ENCODE measurements at regions not wholly inside any gene's neighbourhood (a gene's known extent, or its start where the extent isn't known, plus 50 kb on each side); places are given as distances from the start of the nearest gene placed in this dataset.

- no peak for ATAC-seq
- ChIA-PET POLR2A (no interaction called here), CTCF (no interaction called here)
- no peak for DNase-seq (ENCODE audit: low read depth in 1 of 2, low spot score in 1 of 2)
- TF ChIP-seq JUNB (IDR thresholded peaks at IDR 0.05) (no peak), CBX8 (IDR thresholded peaks at IDR 0.05) (no peak), NPAS2 (CRISPR knock-in tag; IDR thresholded peaks at IDR 0.05; ENCODE audit: borderline replicate concordance) (no peak), CHD4 (IDR thresholded peaks at IDR 0.05; ENCODE audit: borderline replicate concordance) (no peak), HES2 (IDR thresholded peaks at IDR 0.05) (no peak), POLR2A (IDR thresholded peaks at IDR 0.05; ENCODE audit: low read length) (no peak), EHMT2 (IDR thresholded peaks at IDR 0.05; ENCODE audit: low read depth) (no peak), TP53 (CRISPR knock-in tag; IDR thresholded peaks at IDR 0.05) (no peak), TFCP2L1 (CRISPR knock-in tag; IDR thresholded peaks at IDR 0.05) (no peak), SMC3 (IDR thresholded peaks at IDR 0.05) (no peak)
- H3K4me3 ChIP-seq: no peak overlapping the region
- no peaks in the 10 kb centered on the region for H3K9me3 ChIP-seq
- H3K27ac ChIP-seq: no peak overlapping the region
- H3K4me2 ChIP-seq: no peak overlapping the region
- no peak for FAIRE-seq
- 80% methylated on average over 3 of the region's 3 CpGs for WGBS (ENCODE audit: missing lambda C conversion rate)
- H3K4me1 ChIP-seq: peaks cover 17% of the 10 kb centered on the region
Measured at GRCh38 chr2:58543442-58543841, 302.3 kb upstream of the FANCL start.

- ChIA-PET CTCF (no interaction called here), POLR2A (no interaction called here)
- TF ChIP-seq E2F6 (IDR thresholded peaks at IDR 0.05; ENCODE audit: borderline replicate concordance, low read depth) (no peak), HOXB5 (CRISPR knock-in tag; IDR thresholded peaks at IDR 0.05) (no peak), EHF (CRISPR knock-in tag; IDR thresholded peaks at IDR 0.05) (no peak), GATA3 (IDR thresholded peaks at IDR 0.05; ENCODE audit: borderline replicate concordance) (no peak), BCL3 (IDR thresholded peaks at IDR 0.05) (no peak), POLR2AphosphoS2 (conservative IDR thresholded peaks at IDR 0.05; ENCODE audit: low read length) (no peak), FOXS1 (CRISPR knock-in tag; IDR thresholded peaks at IDR 0.05) (no peak), RFX5 (IDR thresholded peaks at IDR 0.05) (no peak), JUNB (IDR thresholded peaks at IDR 0.05) (no peak), USF2 (IDR thresholded peaks at IDR 0.05) (no peak), REST (IDR thresholded peaks at IDR 0.05) (no peak), HOXB13 (CRISPR knock-in tag; IDR thresholded peaks at IDR 0.05; ENCODE audit: low read depth) (no peak), ZNF302 (CRISPR knock-in tag; IDR thresholded peaks at IDR 0.05) (no peak)
- 80% methylated on average over 7 of the region's 7 CpGs for WGBS (ENCODE audit: missing lambda C conversion rate)
- FAIRE-seq (no peak), DNase-seq (ENCODE audit: low read depth in 1 of 2, low spot score in 1 of 2) (no peak), ATAC-seq (no peak)
- Histone ChIP-seq H3K27ac (no peak overlapping the region), H3K4me1 (peaks cover 17% of the 10 kb centered on the region), H3K9me3 (no peaks in the 10 kb centered on the region), H3K4me3 (no peak overlapping the region), H3K4me2 (no peak overlapping the region)
Measured at GRCh38 chr2:58541511-58541910, 300.4 kb upstream of the FANCL start.

All from A549 (cell line).